H1 (cell line): ENCODE measurements at regions not wholly inside any gene's neighbourhood (a gene's known extent, or its start where the extent isn't known, plus 50 kb on each side); places are given as distances from the start of the nearest gene placed in this dataset.

Source experiments
- CTCF ChIA-PET: fragments of 300-600 bp; sonication (Branson Sonifier 250); formaldehyde crosslinking; loops from one replicate; lab custom pipeline; 2021; ENCODE audit not compliant: partially characterized antibody; lab: Charles Lee
- POLR2A ChIA-PET: fragments of 300-600 bp; sonication (Branson Sonifier 250); formaldehyde crosslinking; loops from one replicate; lab custom pipeline; 2021; ENCODE audit warnings: inconsistent platforms; ENCODE audit not compliant: partially characterized antibody; lab: Charles Lee
- DNase-seq, 2 experiments: peaks; one replicate each; pipeline versions ENCODE4 v3.0.0 to v3.0.0-alpha.2; 2010 to 2022; ENCODE audit warnings: low spot score in 2 of 2, low read depth in 1 of 2, mixed read lengths in 1 of 2
- FAIRE-seq: peaks from 2 replicates; lab custom pipeline; 2011; peaks lifted over from hg19 to GRCh38; lab: Jason Lieb, UNC
- H2AFZ ChIP-seq: 2 replicates; pipeline ENCODE4 v1.8.1; 2012; ENCODE audit warnings: low read length, inconsistent platforms
- H2AK5ac ChIP-seq: 2 replicates; pipeline ENCODE4 v1.6.1; 2013; ENCODE audit warnings: low read depth, low read length
- H2BK120ac ChIP-seq: replicated peaks from 2 replicates; pipeline ENCODE3; 2013; ENCODE audit warnings: low read depth, low read length, inconsistent platforms
- H2BK12ac ChIP-seq: 2 replicates; pipeline ENCODE4 v1.6.1; 2013; ENCODE audit warnings: low read depth, low read length
- H2BK15ac ChIP-seq: 2 replicates; pipeline ENCODE4 v1.6.1; 2013; ENCODE audit warnings: low read length
- H2BK20ac ChIP-seq: 2 replicates; pipeline ENCODE4 v1.6.1; 2013; ENCODE audit warnings: low read length
- H2BK5ac ChIP-seq: 2 replicates; pipeline ENCODE4 v1.6.1; 2013; ENCODE audit warnings: low read depth, low read length
- H3K14ac ChIP-seq: 2 replicates; pipeline ENCODE4 v1.6.1; 2013; ENCODE audit warnings: inconsistent platforms; ENCODE audit not compliant: insufficient read length
- H3K18ac ChIP-seq: 2 replicates; pipeline ENCODE4 v1.6.1; 2013; ENCODE audit warnings: low read length; ENCODE audit errors: extremely low read depth
- H3K23ac ChIP-seq: 2 replicates; pipeline ENCODE4 v1.6.1; 2013; ENCODE audit warnings: inconsistent platforms; ENCODE audit not compliant: insufficient read length
- H3K23me2 ChIP-seq: 2 replicates; pipeline ENCODE4 v1.6.1; 2013; ENCODE audit warnings: low read depth, low read length
- H3K27ac ChIP-seq: 2 replicates; pipeline ENCODE4 v1.6.1; 2011; ENCODE audit warnings: low read depth, low read length, inconsistent platforms
- H3K27me3 ChIP-seq, 4 experiments: replicated peaks in 1 of 4; 1 replicate in 1 of 4; 2 replicates in 3 of 4; pipeline versions ENCODE4 v1.6.1 to v1.8.1; 2011 to 2013; ENCODE audit warnings: low read length in 3 of 4, mild to moderate bottlenecking in 3 of 4, inconsistent platforms in 2 of 4, mixed read lengths in 2 of 4, moderate library complexity in 1 of 4; ENCODE audit not compliant: control insufficient read depth in 3 of 4, insufficient read depth in 3 of 4; ENCODE audit errors: extremely low read depth in 1 of 4
- H3K36me3 ChIP-seq, 4 experiments: 2 replicates each; pipeline versions ENCODE4 v1.6.1 to v1.8.1; 2011 to 2013; ENCODE audit warnings: mild to moderate bottlenecking in 4 of 4, low read length in 3 of 4, moderate library complexity in 2 of 4, control low read depth in 1 of 4, inconsistent platforms in 1 of 4; ENCODE audit not compliant: insufficient read depth in 4 of 4, control insufficient read depth in 2 of 4
- H3K4ac ChIP-seq: replicated peaks from 2 replicates; pipeline ENCODE3; 2013; ENCODE audit warnings: low read length, low read depth, mixed read lengths, inconsistent platforms; ENCODE audit not compliant: insufficient read length
- H3K4me1 ChIP-seq, 4 experiments: replicated peaks in 1 of 4; 1 replicate in 1 of 4; 2 replicates in 3 of 4; pipeline versions ENCODE4 v1.6.1 to v1.8.1; 2011 to 2013; ENCODE audit warnings: low read length in 3 of 4, inconsistent platforms in 2 of 4, mixed read lengths in 1 of 4; ENCODE audit not compliant: insufficient read depth in 4 of 4, control insufficient read depth in 3 of 4
- H3K4me2 ChIP-seq, 2 experiments: 2 replicates each; pipeline versions ENCODE4 v1.6.1 to v1.8.1; 2011 to 2013; ENCODE audit warnings: low read depth in 2 of 2, low read length in 2 of 2, control low read depth in 1 of 2, inconsistent platforms in 1 of 2, mild to moderate bottlenecking in 1 of 2; ENCODE audit not compliant: insufficient read depth in 1 of 2
- H3K4me3 ChIP-seq, 4 experiments: fragments of 200-600, 300-600 bp in 1 of 4; sonication (generic), shearing (Covaris generic), sonication (Bioruptor Twin) in 1 of 4; 2 replicates each; pipeline versions ENCODE4 v1.5.1 to v1.8.1; 2011 to 2016; ENCODE audit warnings: low read length in 4 of 4, low read depth in 3 of 4, control low read depth in 2 of 4, inconsistent platforms in 2 of 4, mild to moderate bottlenecking in 2 of 4, mixed read lengths in 1 of 4, moderate library complexity in 1 of 4; ENCODE audit not compliant: insufficient read depth in 2 of 4; ENCODE audit errors: extremely low read depth in 1 of 4
- H3K56ac ChIP-seq: replicated peaks from 2 replicates; pipeline ENCODE3; 2013; ENCODE audit warnings: low read depth, mild to moderate bottlenecking, mixed read lengths, low read length, inconsistent platforms; ENCODE audit not compliant: insufficient read length
- H3K79me1 ChIP-seq: 2 replicates; pipeline ENCODE4 v1.6.1; 2013; ENCODE audit warnings: low read depth, low read length, control low read depth
- H3K79me2 ChIP-seq, 2 experiments: 2 replicates each; pipeline versions ENCODE4 v1.6.1 to v1.8.1; 2012 to 2013; ENCODE audit warnings: low read length in 2 of 2, mild to moderate bottlenecking in 2 of 2, inconsistent platforms in 1 of 2; ENCODE audit not compliant: insufficient read depth in 2 of 2, control insufficient read depth in 1 of 2
- H3K9ac ChIP-seq, 4 experiments: replicated peaks in 1 of 4; 1 replicate in 1 of 4; 2 replicates in 3 of 4; pipeline versions ENCODE4 v1.6.1 to v1.8.1; 2011 to 2013; ENCODE audit warnings: low read depth in 3 of 4, low read length in 3 of 4, control low read depth in 2 of 4, mild to moderate bottlenecking in 2 of 4, moderate library complexity in 2 of 4, inconsistent platforms in 1 of 4; ENCODE audit errors: extremely low read depth in 1 of 4
- H3K9me3 ChIP-seq, 2 experiments: 2 replicates each; pipeline versions ENCODE4 v1.6.1 to v1.8.1; 2012 to 2013; ENCODE audit warnings: mild to moderate bottlenecking in 2 of 2, moderate library complexity in 2 of 2, control low read depth in 1 of 2, inconsistent platforms in 1 of 2, low read depth in 1 of 2, low read length in 1 of 2, mixed read lengths in 1 of 2; ENCODE audit not compliant: insufficient read depth in 2 of 2
- H4K20me1 ChIP-seq, 2 experiments: replicated peaks in 1 of 2; 2 replicates each; pipeline versions ENCODE3 to v1.8.1; 2011 to 2013; ENCODE audit warnings: inconsistent platforms in 2 of 2, low read length in 2 of 2, mild to moderate bottlenecking in 1 of 2; ENCODE audit not compliant: insufficient read depth in 2 of 2, control insufficient read depth in 1 of 2
- H4K5ac ChIP-seq: 2 replicates; pipeline ENCODE4 v1.6.1; 2013; ENCODE audit warnings: low read length, low read depth, mixed read lengths, inconsistent platforms; ENCODE audit not compliant: insufficient read length
- H4K8ac ChIP-seq: 2 replicates; pipeline ENCODE4 v1.8.0; 2013; ENCODE audit warnings: mild to moderate bottlenecking, moderate library complexity, low read length, inconsistent platforms; ENCODE audit not compliant: insufficient read depth; ENCODE audit errors: extremely low read depth
- H4K91ac ChIP-seq: replicated peaks from 2 replicates; pipeline ENCODE3; 2013; ENCODE audit warnings: low read length, mixed read lengths, inconsistent platforms; ENCODE audit not compliant: insufficient read length
- PHF8 ChIP-seq: fragments of 200-600 bp; sonication (generic); conservative IDR thresholded peaks from 2 replicates; pipeline ENCODE4 v1.7.1; 2012; ENCODE audit warnings: low read depth, mild to moderate bottlenecking, inconsistent platforms, low read length, moderate library complexity
- RAD21 ChIP-seq, 2 experiments: IDR thresholded peaks in 1 of 2; conservative IDR thresholded peaks in 1 of 2; 2 replicates each; pipeline ENCODE4 v1.6.1; 2011; ENCODE audit warnings: low read depth in 2 of 2, low read length in 2 of 2, improper control_type of control experiment in 1 of 2, inconsistent platforms in 1 of 2, mild to moderate bottlenecking in 1 of 2, moderate library complexity in 1 of 2
- WGBS, 2 experiments: shearing (Covaris generic) in 1 of 2; methylation state at CpG; one replicate each; pipeline versions ENCODE4 v1.1.6 to v1.1.7; 2013 to 2015; ENCODE audit warnings: low lambda C conversion rate in 2 of 2, mixed read lengths in 2 of 2, inconsistent platforms in 1 of 2, low coverage in 1 of 2, missing lambda C conversion rate in 1 of 2; ENCODE audit not compliant: insufficient replicate concordance in 2 of 2, insufficient coverage in 1 of 2, insufficient read length in 1 of 2; ENCODE audit errors: extremely low coverage in 1 of 2, missing lambda C conversion rate in 1 of 2; 5-methylcytosine and 5-hydroxymethylcytosine counted together

GRCh38 chr1:90291431-90292216 is 296.7 kb downstream of the ZNF326 start:
- no peak overlapping the region for H2BK15ac ChIP-seq
- H3K36me3 ChIP-seq, result no peaks in the 10 kb centered on the region
- no peak overlapping the region for H3K4me3 ChIP-seq
- no peaks in the 10 kb centered on the region for H3K9me3 ChIP-seq
- H3K4ac ChIP-seq, result no peak overlapping the region
- H4K20me1 ChIP-seq, result no peaks in the 10 kb centered on the region
- POLR2A ChIA-PET, result interaction anchor here (1.2 kb wide), 1 partner anchor 72 kb away, joined by 4 read pairs; no protein-coding TSS in a partner anchor
- CTCF ChIA-PET, result interaction anchor here (1.0 kb wide), 1 partner anchor 11 kb away, joined by 4 read pairs; no protein-coding TSS in a partner anchor
- no peak overlapping the region for H4K5ac ChIP-seq
- H3K23me2 ChIP-seq, result no peaks in the 10 kb centered on the region; the same call in 1 of the 2 replicates
- H3K79me1 ChIP-seq, result no peaks in the 10 kb centered on the region
- H3K27ac ChIP-seq, result no peak overlapping the region
- no peak overlapping the region for H2AK5ac ChIP-seq
- no peak overlapping the region for H3K56ac ChIP-seq
- H4K8ac ChIP-seq, result no peak overlapping the region
- no peaks in the 10 kb centered on the region for H3K27me3 ChIP-seq
- H3K4me1 ChIP-seq, result no peaks in the 10 kb centered on the region; a peak in 1 of 7 replicates
- DNase-seq (no peak), FAIRE-seq (no peak)
- 91% methylated on average over 3 of the region's 3 CpGs; no CpG with 5 or more reads in 1 of the 2 experiments for WGBS, 2 experiments
- H3K18ac ChIP-seq, result no peak overlapping the region
- no peak overlapping the region for H3K4me2 ChIP-seq
- H2BK12ac ChIP-seq, result no peak overlapping the region
- H3K79me2 ChIP-seq, result no peaks in the 10 kb centered on the region
- H2BK120ac ChIP-seq, result no peak overlapping the region
- H2BK20ac ChIP-seq, result no peak overlapping the region
- no peak overlapping the region for H2AFZ ChIP-seq
- H3K23ac ChIP-seq, result no peak overlapping the region
- no peak overlapping the region for H2BK5ac ChIP-seq
- no peak overlapping the region for H3K9ac ChIP-seq
- H3K14ac ChIP-seq, result no peak overlapping the region
- H4K91ac ChIP-seq, result no peak overlapping the region
- TF ChIP-seq PHF8 (no peak), RAD21 (IDR thresholded peaks at IDR 0.05 in 1 of 2, conservative IDR thresholded peaks at IDR 0.05 in 1 of 2; ENCODE audit: low read depth in 2 of 2, low read length in 2 of 2) (no peak)
